GM23338 (cell line): ENCODE measurements at regions not wholly inside any gene's neighbourhood (a gene's known extent, or its start where the extent isn't known, plus 50 kb on each side); places are given as distances from the start of the nearest gene placed in this dataset.

Experiments used
- ATAC-seq: fragments of 200-7000 bp; cut with Tn5 transposase; 3 replicates; pipeline ENCODE4 v1.9.1; 2020
- DNase-seq: peaks from one replicate; pipeline ENCODE4 v3.0.0-alpha.2; 2015; ENCODE audit warnings: low spot score
- H2AFZ ChIP-seq: fragments of 200-600 bp; sonication (generic); 2 replicates; pipeline ENCODE4 v1.8.0; 2016; ENCODE audit warnings: antibody characterized with exemption, mild to moderate bottlenecking, moderate library complexity
- H3F3A ChIP-seq: fragments of 200-600 bp; sonication (generic); replicated peaks from 2 replicates; pipeline ENCODE4 v1.8.0; 2017; ENCODE audit warnings: antibody characterized with exemption, mixed run types, low read depth
- H3K27ac ChIP-seq: fragments of 200-600 bp; sonication (generic); 2 replicates; pipeline ENCODE4 v1.6.1; 2016; ENCODE audit warnings: low read depth
- H3K27me3 ChIP-seq: fragments of 200-600 bp; sonication (generic); 2 replicates; pipeline ENCODE4 v1.8.0; 2016; ENCODE audit warnings: mild to moderate bottlenecking, mixed run types, moderate library complexity; ENCODE audit not compliant: insufficient read depth
- H3K36me3 ChIP-seq: fragments of 200-600 bp; sonication (generic); 2 replicates; pipeline ENCODE4 v1.8.0; 2016; ENCODE audit warnings: mild to moderate bottlenecking; ENCODE audit not compliant: insufficient read depth
- H3K4me1 ChIP-seq: fragments of 200-600 bp; sonication (generic); 2 replicates; pipeline ENCODE4 v1.8.0; 2016; ENCODE audit warnings: mild to moderate bottlenecking, moderate library complexity; ENCODE audit not compliant: insufficient read depth
- H3K4me2 ChIP-seq: fragments of 200-600 bp; sonication (generic); 2 replicates; pipeline ENCODE4 v1.7.1; 2017; ENCODE audit warnings: mixed run types
- H3K4me3 ChIP-seq: fragments of 200-600 bp; sonication (generic); 2 replicates; pipeline ENCODE4 v1.6.1; 2016; ENCODE audit warnings: mixed run types
- H3K79me2 ChIP-seq: fragments of 200-600 bp; sonication (generic); replicated peaks from 2 replicates; pipeline ENCODE4 v1.8.0; 2017; ENCODE audit warnings: mild to moderate bottlenecking; ENCODE audit not compliant: insufficient read depth
- H3K9me2 ChIP-seq: fragments of 200-600 bp; sonication (generic); 2 replicates; pipeline ENCODE4 v1.8.0; 2017; ENCODE audit not compliant: insufficient read depth
- H4K20me1 ChIP-seq: fragments of 200-600 bp; sonication (generic); replicated peaks from 2 replicates; pipeline ENCODE4 v1.8.0; 2017; ENCODE audit warnings: mild to moderate bottlenecking; ENCODE audit not compliant: insufficient read depth
- H3K27ac Mint-ChIP-seq: 2 replicates; pipeline ENCODE4 v1.8.0; 2020; ENCODE audit warnings: inconsistent platforms, mild to moderate bottlenecking, moderate library complexity, mixed read lengths
- H3K27me3 Mint-ChIP-seq: 3 replicates; pipeline ENCODE4 v1.8.0; 2022; ENCODE audit warnings: low read depth, mild to moderate bottlenecking, moderate library complexity, mixed read lengths, inconsistent platforms; ENCODE audit not compliant: insufficient read depth, poor library complexity
- H3K36me3 Mint-ChIP-seq: 3 replicates; pipeline ENCODE4 v1.8.0; 2021; ENCODE audit warnings: low read depth, mild to moderate bottlenecking, inconsistent platforms, moderate library complexity, mixed read lengths
- H3K4me1 Mint-ChIP-seq: 3 replicates; pipeline ENCODE4 v1.8.0; 2020; ENCODE audit warnings: mild to moderate bottlenecking, inconsistent platforms, mixed read lengths
- H3K4me3 Mint-ChIP-seq: 3 replicates; pipeline ENCODE4 v1.8.0; 2021; ENCODE audit warnings: moderate library complexity, mild to moderate bottlenecking, inconsistent platforms, mixed read lengths
- H3K9me3 Mint-ChIP-seq: 3 replicates; pipeline ENCODE4 v1.8.0; 2020; ENCODE audit warnings: moderate library complexity, mild to moderate bottlenecking, inconsistent platforms, mixed read lengths
- CREB1 ChIP-seq: fragments of 250-450 bp; sonication (Bioruptor Pico); IDR thresholded peaks from 2 replicates; pipeline ENCODE4 v1.5.0; 2020; ENCODE audit warnings: low read depth, mild to moderate bottlenecking, moderate library complexity
- EZH2 ChIP-seq: fragments of 200-600 bp; sonication (generic); IDR thresholded peaks from one replicate; pipeline ENCODE4 v1.8.0; 2017; ENCODE audit warnings: antibody characterized with exemption, mild to moderate bottlenecking, low read depth; ENCODE audit not compliant: unreplicated experiment
- EZH2phosphoT487 ChIP-seq: fragments of 200-600 bp; sonication (generic); IDR thresholded peaks from one replicate; pipeline ENCODE4 v1.8.1; 2018; ENCODE audit warnings: antibody characterized with exemption; ENCODE audit not compliant: unreplicated experiment
- JUNB ChIP-seq: IDR thresholded peaks from one replicate; pipeline ENCODE4 v1.6.1; 2016; ENCODE audit warnings: antibody characterized with exemption; ENCODE audit not compliant: unreplicated experiment
- NANOG ChIP-seq: IDR thresholded peaks from 2 replicates; pipeline ENCODE4 v1.6.1; 2016; ENCODE audit warnings: antibody characterized with exemption, borderline replicate concordance
- POLR2AphosphoS5 ChIP-seq: IDR thresholded peaks from 2 replicates; pipeline ENCODE4 v1.6.1; 2016; ENCODE audit warnings: antibody characterized with exemption, low read depth
- STAT1 ChIP-seq: IDR thresholded peaks from one replicate; pipeline ENCODE4 v1.6.1; 2016; ENCODE audit warnings: antibody characterized with exemption; ENCODE audit not compliant: unreplicated experiment
- ZNF114 ChIP-seq: fragments of 250-450 bp; sonication (Bioruptor Pico); IDR thresholded peaks from 2 replicates; pipeline ENCODE4 v1.5.0; 2020; ENCODE audit warnings: mild to moderate bottlenecking, moderate library complexity
- ZNF331 ChIP-seq: fragments of 250-450 bp; sonication (Bioruptor Pico); IDR thresholded peaks from 2 replicates; pipeline ENCODE4 v1.5.0; 2020; ENCODE audit warnings: low read depth, mild to moderate bottlenecking, moderate library complexity
- TF ChIP-seq, protein P1 (sequence below): IDR thresholded peaks from one replicate; pipeline ENCODE4 v1.6.1; 2018; ENCODE audit warnings: antibody characterized with exemption; ENCODE audit not compliant: unreplicated experiment
- TF ChIP-seq, protein P2 (sequence below), 2 experiments: fragments of 200-600 bp in 1 of 2; sonication (generic) in 1 of 2; conservative IDR thresholded peaks; 2 replicates each; pipeline versions ENCODE4 v1.5.1 to v1.6.1; 2016 to 2017; ENCODE audit warnings: antibody characterized with exemption in 2 of 2, low read depth in 2 of 2, mild to moderate bottlenecking in 2 of 2, moderate library complexity in 1 of 2
- TF ChIP-seq, protein P3 (sequence below): IDR thresholded peaks from 2 replicates; pipeline ENCODE4 v1.6.1; 2016; ENCODE audit warnings: antibody characterized with exemption
- TF ChIP-seq, protein P4 (sequence below): fragments of 250-450 bp; sonication (Bioruptor Pico); IDR thresholded peaks from 2 replicates; pipeline ENCODE4 v1.5.0; 2020; ENCODE audit warnings: mild to moderate bottlenecking, moderate library complexity

DNA sequence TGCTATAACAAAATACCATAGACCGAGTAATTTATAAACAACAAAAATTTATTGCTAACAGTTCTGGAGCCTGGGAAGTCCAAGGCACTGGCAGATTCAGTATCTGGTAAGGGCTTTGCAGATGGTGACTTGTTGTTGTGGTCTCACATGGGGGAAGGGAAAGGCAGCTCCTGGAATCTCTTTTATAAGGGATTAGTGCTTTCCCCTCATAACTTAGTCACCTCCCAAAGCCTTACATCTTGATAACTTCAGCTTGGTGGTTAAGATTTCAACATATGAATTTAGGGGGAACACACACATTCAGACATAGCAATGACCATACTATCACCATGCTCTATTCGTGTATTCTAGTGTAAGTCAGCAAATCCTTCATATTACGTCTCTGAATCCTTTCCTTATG, 447.6 kb upstream of the TCF4 start:
- H3K27ac Mint-ChIP-seq = no peak overlapping the region
- H3K4me1 Mint-ChIP-seq = peaks cover 5% of the 10 kb centered on the region; the same call in 1 of the 3 replicates
- H3K27me3 Mint-ChIP-seq = no peaks in the 10 kb centered on the region
- H3K4me3 Mint-ChIP-seq = no peak overlapping the region
- Histone ChIP-seq H3K27ac (no peak overlapping the region), H3K4me2 (no peak overlapping the region), H2AFZ (no peak overlapping the region), H3K27me3 (no peaks in the 10 kb centered on the region), H3K9me2 (peaks cover 13% of the 10 kb centered on the region; the same call in 1 of the 2 replicates), H4K20me1 (no peaks in the 10 kb centered on the region), H3K36me3 (no peaks in the 10 kb centered on the region), H3K4me1 (peaks cover 11% of the 10 kb centered on the region), H3F3A (no peaks in the 10 kb centered on the region), H3K79me2 (no peaks in the 10 kb centered on the region), H3K4me3 (no peak overlapping the region)
- DNase-seq = no peak
- TF ChIP-seq, protein P1, sequence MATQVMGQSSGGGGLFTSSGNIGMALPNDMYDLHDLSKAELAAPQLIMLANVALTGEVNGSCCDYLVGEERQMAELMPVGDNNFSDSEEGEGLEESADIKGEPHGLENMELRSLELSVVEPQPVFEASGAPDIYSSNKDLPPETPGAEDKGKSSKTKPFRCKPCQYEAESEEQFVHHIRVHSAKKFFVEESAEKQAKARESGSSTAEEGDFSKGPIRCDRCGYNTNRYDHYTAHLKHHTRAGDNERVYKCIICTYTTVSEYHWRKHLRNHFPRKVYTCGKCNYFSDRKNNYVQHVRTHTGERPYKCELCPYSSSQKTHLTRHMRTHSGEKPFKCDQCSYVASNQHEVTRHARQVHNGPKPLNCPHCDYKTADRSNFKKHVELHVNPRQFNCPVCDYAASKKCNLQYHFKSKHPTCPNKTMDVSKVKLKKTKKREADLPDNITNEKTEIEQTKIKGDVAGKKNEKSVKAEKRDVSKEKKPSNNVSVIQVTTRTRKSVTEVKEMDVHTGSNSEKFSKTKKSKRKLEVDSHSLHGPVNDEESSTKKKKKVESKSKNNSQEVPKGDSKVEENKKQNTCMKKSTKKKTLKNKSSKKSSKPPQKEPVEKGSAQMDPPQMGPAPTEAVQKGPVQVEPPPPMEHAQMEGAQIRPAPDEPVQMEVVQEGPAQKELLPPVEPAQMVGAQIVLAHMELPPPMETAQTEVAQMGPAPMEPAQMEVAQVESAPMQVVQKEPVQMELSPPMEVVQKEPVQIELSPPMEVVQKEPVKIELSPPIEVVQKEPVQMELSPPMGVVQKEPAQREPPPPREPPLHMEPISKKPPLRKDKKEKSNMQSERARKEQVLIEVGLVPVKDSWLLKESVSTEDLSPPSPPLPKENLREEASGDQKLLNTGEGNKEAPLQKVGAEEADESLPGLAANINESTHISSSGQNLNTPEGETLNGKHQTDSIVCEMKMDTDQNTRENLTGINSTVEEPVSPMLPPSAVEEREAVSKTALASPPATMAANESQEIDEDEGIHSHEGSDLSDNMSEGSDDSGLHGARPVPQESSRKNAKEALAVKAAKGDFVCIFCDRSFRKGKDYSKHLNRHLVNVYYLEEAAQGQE = no peak
- TF ChIP-seq EZH2 (no peak), POLR2AphosphoS5 (no peak), ZNF114 (no peak), NANOG (no peak), STAT1 (no peak), ZNF331 (no peak), CREB1 (CRISPR knock-in tag) (no peak), EZH2phosphoT487 (no peak), JUNB (no peak)
- TF ChIP-seq, protein P2, sequence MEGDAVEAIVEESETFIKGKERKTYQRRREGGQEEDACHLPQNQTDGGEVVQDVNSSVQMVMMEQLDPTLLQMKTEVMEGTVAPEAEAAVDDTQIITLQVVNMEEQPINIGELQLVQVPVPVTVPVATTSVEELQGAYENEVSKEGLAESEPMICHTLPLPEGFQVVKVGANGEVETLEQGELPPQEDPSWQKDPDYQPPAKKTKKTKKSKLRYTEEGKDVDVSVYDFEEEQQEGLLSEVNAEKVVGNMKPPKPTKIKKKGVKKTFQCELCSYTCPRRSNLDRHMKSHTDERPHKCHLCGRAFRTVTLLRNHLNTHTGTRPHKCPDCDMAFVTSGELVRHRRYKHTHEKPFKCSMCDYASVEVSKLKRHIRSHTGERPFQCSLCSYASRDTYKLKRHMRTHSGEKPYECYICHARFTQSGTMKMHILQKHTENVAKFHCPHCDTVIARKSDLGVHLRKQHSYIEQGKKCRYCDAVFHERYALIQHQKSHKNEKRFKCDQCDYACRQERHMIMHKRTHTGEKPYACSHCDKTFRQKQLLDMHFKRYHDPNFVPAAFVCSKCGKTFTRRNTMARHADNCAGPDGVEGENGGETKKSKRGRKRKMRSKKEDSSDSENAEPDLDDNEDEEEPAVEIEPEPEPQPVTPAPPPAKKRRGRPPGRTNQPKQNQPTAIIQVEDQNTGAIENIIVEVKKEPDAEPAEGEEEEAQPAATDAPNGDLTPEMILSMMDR (conservative IDR thresholded peaks at IDR 0.05; ENCODE audit: low read depth in 2 of 2) = no peak
- TF ChIP-seq, protein P3, sequence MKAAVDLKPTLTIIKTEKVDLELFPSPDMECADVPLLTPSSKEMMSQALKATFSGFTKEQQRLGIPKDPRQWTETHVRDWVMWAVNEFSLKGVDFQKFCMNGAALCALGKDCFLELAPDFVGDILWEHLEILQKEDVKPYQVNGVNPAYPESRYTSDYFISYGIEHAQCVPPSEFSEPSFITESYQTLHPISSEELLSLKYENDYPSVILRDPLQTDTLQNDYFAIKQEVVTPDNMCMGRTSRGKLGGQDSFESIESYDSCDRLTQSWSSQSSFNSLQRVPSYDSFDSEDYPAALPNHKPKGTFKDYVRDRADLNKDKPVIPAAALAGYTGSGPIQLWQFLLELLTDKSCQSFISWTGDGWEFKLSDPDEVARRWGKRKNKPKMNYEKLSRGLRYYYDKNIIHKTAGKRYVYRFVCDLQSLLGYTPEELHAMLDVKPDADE = no peak
- TF ChIP-seq, protein P4, sequence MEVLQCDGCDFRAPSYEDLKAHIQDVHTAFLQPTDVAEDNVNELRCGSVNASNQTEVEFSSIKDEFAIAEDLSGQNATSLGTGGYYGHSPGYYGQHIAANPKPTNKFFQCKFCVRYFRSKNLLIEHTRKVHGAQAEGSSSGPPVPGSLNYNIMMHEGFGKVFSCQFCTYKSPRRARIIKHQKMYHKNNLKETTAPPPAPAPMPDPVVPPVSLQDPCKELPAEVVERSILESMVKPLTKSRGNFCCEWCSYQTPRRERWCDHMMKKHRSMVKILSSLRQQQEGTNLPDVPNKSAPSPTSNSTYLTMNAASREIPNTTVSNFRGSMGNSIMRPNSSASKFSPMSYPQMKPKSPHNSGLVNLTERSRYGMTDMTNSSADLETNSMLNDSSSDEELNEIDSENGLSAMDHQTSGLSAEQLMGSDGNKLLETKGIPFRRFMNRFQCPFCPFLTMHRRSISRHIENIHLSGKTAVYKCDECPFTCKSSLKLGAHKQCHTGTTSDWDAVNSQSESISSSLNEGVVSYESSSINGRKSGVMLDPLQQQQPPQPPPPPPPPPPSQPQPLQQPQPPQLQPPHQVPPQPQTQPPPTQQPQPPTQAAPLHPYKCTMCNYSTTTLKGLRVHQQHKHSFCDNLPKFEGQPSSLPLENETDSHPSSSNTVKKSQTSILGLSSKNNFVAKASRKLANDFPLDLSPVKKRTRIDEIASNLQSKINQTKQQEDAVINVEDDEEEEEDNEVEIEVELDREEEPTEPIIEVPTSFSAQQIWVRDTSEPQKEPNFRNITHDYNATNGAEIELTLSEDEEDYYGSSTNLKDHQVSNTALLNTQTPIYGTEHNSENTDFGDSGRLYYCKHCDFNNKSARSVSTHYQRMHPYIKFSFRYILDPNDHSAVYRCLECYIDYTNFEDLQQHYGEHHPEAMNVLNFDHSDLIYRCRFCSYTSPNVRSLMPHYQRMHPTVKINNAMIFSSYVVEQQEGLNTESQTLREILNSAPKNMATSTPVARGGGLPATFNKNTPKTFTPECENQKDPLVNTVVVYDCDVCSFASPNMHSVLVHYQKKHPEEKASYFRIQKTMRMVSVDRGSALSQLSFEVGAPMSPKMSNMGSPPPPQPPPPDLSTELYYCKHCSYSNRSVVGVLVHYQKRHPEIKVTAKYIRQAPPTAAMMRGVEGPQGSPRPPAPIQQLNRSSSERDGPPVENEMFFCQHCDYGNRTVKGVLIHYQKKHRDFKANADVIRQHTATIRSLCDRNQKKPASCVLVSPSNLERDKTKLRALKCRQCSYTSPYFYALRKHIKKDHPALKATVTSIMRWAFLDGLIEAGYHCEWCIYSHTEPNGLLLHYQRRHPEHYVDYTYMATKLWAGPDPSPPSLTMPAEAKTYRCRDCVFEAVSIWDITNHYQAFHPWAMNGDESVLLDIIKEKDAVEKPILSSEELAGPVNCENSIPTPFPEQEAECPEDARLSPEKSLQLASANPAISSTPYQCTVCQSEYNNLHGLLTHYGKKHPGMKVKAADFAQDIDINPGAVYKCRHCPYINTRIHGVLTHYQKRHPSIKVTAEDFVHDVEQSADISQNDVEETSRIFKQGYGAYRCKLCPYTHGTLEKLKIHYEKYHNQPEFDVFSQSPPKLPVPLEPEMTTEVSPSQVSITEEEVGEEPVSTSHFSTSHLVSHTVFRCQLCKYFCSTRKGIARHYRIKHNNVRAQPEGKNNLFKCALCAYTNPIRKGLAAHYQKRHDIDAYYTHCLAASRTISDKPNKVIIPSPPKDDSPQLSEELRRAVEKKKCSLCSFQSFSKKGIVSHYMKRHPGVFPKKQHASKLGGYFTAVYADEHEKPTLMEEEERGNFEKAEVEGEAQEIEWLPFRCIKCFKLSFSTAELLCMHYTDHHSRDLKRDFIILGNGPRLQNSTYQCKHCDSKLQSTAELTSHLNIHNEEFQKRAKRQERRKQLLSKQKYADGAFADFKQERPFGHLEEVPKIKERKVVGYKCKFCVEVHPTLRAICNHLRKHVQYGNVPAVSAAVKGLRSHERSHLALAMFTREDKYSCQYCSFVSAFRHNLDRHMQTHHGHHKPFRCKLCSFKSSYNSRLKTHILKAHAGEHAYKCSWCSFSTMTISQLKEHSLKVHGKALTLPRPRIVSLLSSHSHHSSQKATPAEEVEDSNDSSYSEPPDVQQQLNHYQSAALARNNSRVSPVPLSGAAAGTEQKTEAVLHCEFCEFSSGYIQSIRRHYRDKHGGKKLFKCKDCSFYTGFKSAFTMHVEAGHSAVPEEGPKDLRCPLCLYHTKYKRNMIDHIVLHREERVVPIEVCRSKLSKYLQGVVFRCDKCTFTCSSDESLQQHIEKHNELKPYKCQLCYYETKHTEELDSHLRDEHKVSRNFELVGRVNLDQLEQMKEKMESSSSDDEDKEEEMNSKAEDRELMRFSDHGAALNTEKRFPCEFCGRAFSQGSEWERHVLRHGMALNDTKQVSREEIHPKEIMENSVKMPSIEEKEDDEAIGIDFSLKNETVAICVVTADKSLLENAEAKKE (CRISPR knock-in tag) = no peak
- H3K36me3 Mint-ChIP-seq = peaks cover 13% of the 10 kb centered on the region
- ATAC-seq = no peak
- peaks cover 21% of the 10 kb centered on the region for H3K9me3 Mint-ChIP-seq
